ENCODE measurements at regions not wholly inside any gene's neighbourhood (a gene's known extent, or its start where the extent isn't known, plus 50 kb on each side); places are given as distances from the start of the nearest gene placed in this dataset.

DNA sequence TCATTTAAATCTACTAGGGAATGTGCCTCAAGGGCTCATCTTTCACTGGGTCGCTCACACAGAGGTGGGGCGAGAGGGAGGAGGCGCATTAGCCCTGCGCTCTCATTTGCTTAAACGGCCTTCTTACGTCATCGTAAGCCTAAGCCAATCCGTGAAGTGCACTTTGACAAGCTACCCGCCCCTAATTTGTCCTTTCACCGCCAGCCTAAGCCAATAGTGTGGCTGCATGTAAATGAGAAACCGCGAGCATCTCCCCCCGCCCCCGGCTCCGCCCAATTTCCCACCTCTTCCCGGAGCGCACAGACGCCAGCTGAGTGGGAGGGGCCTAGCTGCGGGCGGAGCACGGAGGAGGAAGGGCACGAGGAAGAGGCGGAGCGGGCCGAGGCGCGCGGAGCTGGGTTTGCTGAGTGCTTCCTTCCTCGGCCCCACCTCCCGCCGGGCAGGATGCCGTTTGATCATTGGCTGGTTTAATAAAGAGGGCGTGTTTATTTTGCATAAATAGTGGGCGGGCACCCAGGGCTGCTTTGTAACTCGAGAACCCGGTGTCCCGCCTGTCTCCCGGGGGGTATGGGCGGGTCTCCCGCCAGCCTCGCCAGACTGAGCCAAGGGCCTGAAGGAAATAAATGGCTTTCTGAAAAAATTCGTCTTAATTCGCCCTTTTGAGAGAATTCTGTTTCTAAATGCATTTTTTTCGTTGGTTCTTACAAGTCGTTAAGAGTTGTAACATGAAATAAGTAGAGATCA is 289.6 kb upstream of the NFE2L3 start:
- Histone ChIP-seq H3K27me3 (ENCODE audit: control insufficient read depth, insufficient read depth, low read length) (peaks cover 16% of the 10 kb centered on the region), H3K4me1 (ENCODE audit: control insufficient read depth, extremely low read depth, insufficient read depth, low read length) (no peaks in the 10 kb centered on the region), H3K4me2 (ENCODE audit: extremely low read depth, insufficient read depth, low read length) (peak overlapping the region; percentile 40), H4K20me1 (ENCODE audit: control insufficient read depth, extremely low read depth, insufficient read depth, low read length) (no peaks in the 10 kb centered on the region), H3K79me2 (ENCODE audit: control insufficient read depth, insufficient read depth, low read length) (no peaks in the 10 kb centered on the region), H3K9me3 (ENCODE audit: control insufficient read depth, insufficient read depth, low read depth, low read length) (no peaks in the 10 kb centered on the region), H3K36me3 (ENCODE audit: control insufficient read depth, insufficient read depth, low read length) (no peaks in the 10 kb centered on the region), H3K4me3 (replicated peaks in 1 of 4; ENCODE audit: control extremely low read depth in 1 of 4, insufficient read depth in 1 of 4, low read depth in 3 of 4, low read length in 4 of 4) (peak overlapping the region in 2 of 4 experiments; percentile 49 to 61), H2AFZ (ENCODE audit: low read length) (no peak overlapping the region), H3K9ac (ENCODE audit: insufficient read depth, low read length) (no peak overlapping the region), H3K27ac (ENCODE audit: insufficient read depth, low read length) (no peak overlapping the region)
- TF ChIP-seq, protein P1, sequence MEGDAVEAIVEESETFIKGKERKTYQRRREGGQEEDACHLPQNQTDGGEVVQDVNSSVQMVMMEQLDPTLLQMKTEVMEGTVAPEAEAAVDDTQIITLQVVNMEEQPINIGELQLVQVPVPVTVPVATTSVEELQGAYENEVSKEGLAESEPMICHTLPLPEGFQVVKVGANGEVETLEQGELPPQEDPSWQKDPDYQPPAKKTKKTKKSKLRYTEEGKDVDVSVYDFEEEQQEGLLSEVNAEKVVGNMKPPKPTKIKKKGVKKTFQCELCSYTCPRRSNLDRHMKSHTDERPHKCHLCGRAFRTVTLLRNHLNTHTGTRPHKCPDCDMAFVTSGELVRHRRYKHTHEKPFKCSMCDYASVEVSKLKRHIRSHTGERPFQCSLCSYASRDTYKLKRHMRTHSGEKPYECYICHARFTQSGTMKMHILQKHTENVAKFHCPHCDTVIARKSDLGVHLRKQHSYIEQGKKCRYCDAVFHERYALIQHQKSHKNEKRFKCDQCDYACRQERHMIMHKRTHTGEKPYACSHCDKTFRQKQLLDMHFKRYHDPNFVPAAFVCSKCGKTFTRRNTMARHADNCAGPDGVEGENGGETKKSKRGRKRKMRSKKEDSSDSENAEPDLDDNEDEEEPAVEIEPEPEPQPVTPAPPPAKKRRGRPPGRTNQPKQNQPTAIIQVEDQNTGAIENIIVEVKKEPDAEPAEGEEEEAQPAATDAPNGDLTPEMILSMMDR (conservative IDR thresholded peaks at IDR 0.05 in 1 of 2, IDR thresholded peaks at IDR 0.05 in 1 of 2; ENCODE audit: low read depth in 1 of 2, low read length in 2 of 2) = no peak
- no peak for TF ChIP-seq EZH2 (IDR thresholded peaks at IDR 0.05; ENCODE audit: low read length, missing control alignments)
- peak; percentile 99 to 100 for DNase-seq (ENCODE audit: low read depth in 2 of 2)

DNA sequence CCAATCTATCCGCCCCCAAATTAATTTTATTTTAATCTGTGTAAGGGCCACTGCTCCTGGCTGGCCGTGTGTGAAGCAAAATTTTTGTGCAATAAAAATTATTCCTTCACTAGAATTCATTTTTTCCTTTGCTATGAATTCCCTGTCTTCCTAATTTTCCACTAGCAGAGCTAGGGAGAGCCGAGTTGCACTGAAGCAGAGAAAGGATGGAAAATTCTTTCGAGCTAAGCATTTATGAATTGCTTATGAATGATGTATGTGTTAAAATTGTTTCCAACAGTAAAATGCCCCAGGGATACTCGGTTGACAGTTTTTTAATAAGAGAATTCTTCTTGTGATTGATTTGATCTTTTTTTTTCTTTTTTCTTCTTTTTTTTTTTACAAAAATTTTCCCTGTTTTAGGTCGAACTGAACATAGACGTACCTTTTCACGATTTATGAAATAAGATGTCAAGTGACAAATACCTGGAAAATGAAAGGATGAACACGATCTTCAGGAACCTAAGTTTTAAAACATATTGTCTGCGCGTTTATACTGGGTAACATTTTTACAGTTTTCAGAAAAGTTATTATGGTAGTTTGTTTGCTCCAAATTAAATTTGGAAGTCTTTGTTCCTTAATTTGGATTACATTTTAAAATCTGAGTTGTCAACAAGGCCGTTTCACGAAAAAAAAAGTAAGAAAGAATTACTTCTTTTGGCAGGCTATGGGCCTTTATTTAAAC is 288.8 kb upstream of the NFE2L3 start:
- no peak for DNase-seq (ENCODE audit: low read depth in 2 of 2)
- peak overlapping the region in 2 of 4 experiments; percentile 18 to 19 for H3K4me3 ChIP-seq (replicated peaks in 1 of 4; ENCODE audit: control extremely low read depth in 1 of 4, insufficient read depth in 1 of 4, low read depth in 3 of 4, low read length in 4 of 4)

DNA sequence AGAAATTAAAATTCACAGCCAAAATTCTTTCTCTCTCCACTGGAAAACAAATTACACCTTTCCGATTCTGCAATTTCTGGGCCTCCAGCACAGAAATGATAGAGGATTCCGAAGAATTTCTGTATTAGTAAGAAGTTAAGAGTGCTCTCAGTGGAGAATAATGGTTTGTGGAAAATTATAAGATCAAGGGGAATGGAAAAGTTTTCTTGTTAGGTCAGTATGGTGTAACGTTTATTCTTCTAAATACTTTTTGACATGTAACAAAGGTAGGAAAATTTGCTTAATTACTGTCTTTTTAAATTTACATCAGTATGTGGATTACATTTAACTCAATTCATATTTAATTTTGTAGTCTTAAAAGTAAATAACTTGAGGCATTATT is 288.3 kb upstream of the NFE2L3 start:
- Histone ChIP-seq H3K27me3 (ENCODE audit: control insufficient read depth, insufficient read depth, low read length) (peaks cover 20% of the 10 kb centered on the region), H3K36me3 (ENCODE audit: control insufficient read depth, insufficient read depth, low read length) (no peaks in the 10 kb centered on the region), H3K79me2 (ENCODE audit: control insufficient read depth, insufficient read depth, low read length) (no peaks in the 10 kb centered on the region), H3K4me3 (replicated peaks in 1 of 4; ENCODE audit: control extremely low read depth in 1 of 4, insufficient read depth in 1 of 4, low read depth in 3 of 4, low read length in 4 of 4) (no peak overlapping the region), H3K4me1 (ENCODE audit: control insufficient read depth, extremely low read depth, insufficient read depth, low read length) (no peaks in the 10 kb centered on the region), H3K27ac (ENCODE audit: insufficient read depth, low read length) (no peak overlapping the region), H3K4me2 (ENCODE audit: extremely low read depth, insufficient read depth, low read length) (no peak overlapping the region), H3K9me3 (ENCODE audit: control insufficient read depth, insufficient read depth, low read depth, low read length) (no peaks in the 10 kb centered on the region), H4K20me1 (ENCODE audit: control insufficient read depth, extremely low read depth, insufficient read depth, low read length) (no peaks in the 10 kb centered on the region), H2AFZ (ENCODE audit: low read length) (no peak overlapping the region), H3K9ac (ENCODE audit: insufficient read depth, low read length) (no peak overlapping the region)
- peak; percentile 55 for TF ChIP-seq EZH2 (IDR thresholded peaks at IDR 0.05; ENCODE audit: low read length, missing control alignments)
- TF ChIP-seq, protein P1 (conservative IDR thresholded peaks at IDR 0.05 in 1 of 2, IDR thresholded peaks at IDR 0.05 in 1 of 2; ENCODE audit: low read depth in 1 of 2, low read length in 2 of 2) = no peak
- no peak for DNase-seq (ENCODE audit: low read depth in 2 of 2)

More for the DNA sequence above, 288.8 kb upstream of the NFE2L3 start:
- no peak for TF ChIP-seq EZH2 (IDR thresholded peaks at IDR 0.05; ENCODE audit: low read length, missing control alignments)
- TF ChIP-seq, protein P1 (conservative IDR thresholded peaks at IDR 0.05 in 1 of 2, IDR thresholded peaks at IDR 0.05 in 1 of 2; ENCODE audit: low read depth in 1 of 2, low read length in 2 of 2) = no peak
- H3K27me3 ChIP-seq (ENCODE audit: control insufficient read depth, insufficient read depth, low read length) = peaks cover 18% of the 10 kb centered on the region
- H3K9me3 ChIP-seq (ENCODE audit: control insufficient read depth, insufficient read depth, low read depth, low read length) = no peaks in the 10 kb centered on the region
- no peaks in the 10 kb centered on the region for H4K20me1 ChIP-seq (ENCODE audit: control insufficient read depth, extremely low read depth, insufficient read depth, low read length)
- H3K4me2 ChIP-seq (ENCODE audit: extremely low read depth, insufficient read depth, low read length) = peak overlapping the region; percentile 40
- no peak overlapping the region for H3K9ac ChIP-seq (ENCODE audit: insufficient read depth, low read length)
- H3K4me1 ChIP-seq (ENCODE audit: control insufficient read depth, extremely low read depth, insufficient read depth, low read length) = no peaks in the 10 kb centered on the region
- no peak overlapping the region for H3K27ac ChIP-seq (ENCODE audit: insufficient read depth, low read length)
- no peak overlapping the region for H2AFZ ChIP-seq (ENCODE audit: low read length)
- H3K36me3 ChIP-seq (ENCODE audit: control insufficient read depth, insufficient read depth, low read length) = no peaks in the 10 kb centered on the region
- H3K79me2 ChIP-seq (ENCODE audit: control insufficient read depth, insufficient read depth, low read length) = no peaks in the 10 kb centered on the region
